HG02610 (cell line): ENCODE measurements at regions not wholly inside any gene's neighbourhood (a gene's known extent, or its start where the extent isn't known, plus 50 kb on each side); places are given as distances from the start of the nearest gene placed in this dataset.

Experiments used
- ATAC-seq: cut with Tn5 transposase; IDR thresholded peaks from one replicate; pipeline ENCODE4 v1.9.1; 2021; ENCODE audit warnings: mild to moderate bottlenecking, moderate library complexity; ENCODE audit not compliant: unreplicated experiment

DNA sequence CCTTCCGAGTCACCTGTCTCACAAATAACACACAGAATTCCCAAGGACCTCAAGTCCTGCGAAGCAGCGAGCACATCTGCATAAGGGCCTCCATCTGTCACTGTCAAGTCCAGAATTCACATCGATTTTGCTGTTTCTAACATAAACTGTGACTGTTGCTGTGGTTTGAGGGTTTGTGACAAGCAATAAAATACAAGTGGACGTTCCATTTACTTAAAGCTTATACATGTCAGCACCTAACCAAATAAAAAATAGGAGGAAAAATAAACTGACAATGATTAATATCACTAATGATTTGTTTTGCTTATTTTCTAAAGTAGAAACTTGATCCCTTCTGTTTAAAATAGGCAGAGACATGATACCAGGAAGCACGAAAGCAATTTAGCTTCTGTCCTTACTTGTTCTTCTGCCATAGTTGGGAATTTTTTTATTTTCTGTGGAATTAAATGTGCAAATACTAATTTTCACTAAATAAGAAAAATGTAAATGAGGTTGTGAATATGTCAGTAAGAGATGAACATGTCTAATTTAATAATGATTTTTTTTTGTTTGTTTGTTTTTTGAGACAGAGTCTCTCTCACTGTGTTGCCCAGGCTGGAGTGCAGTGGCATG is 279.1 kb downstream of the FGF9 start:
- no peak for ATAC-seq

DNA sequence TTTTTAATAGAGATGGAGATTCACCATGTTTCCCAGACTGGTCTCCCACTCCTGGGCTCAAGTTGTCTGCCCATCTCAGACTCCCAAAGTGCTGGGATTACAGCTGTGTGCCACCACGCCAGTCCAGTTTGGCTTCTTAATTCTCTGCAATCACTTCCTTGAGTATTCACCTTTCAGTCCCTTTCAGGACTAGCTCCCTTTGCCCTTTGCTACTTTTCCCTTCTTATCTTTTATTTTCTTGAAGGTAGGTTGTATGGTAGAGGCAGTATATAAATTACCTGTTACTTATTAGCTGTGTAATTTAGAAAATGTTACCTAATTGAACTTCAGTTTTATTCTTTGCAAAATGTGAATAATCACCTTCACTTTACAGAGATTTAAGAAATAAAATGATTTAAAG is 285.8 kb downstream of the FGF9 start:
- no peak for ATAC-seq

DNA sequence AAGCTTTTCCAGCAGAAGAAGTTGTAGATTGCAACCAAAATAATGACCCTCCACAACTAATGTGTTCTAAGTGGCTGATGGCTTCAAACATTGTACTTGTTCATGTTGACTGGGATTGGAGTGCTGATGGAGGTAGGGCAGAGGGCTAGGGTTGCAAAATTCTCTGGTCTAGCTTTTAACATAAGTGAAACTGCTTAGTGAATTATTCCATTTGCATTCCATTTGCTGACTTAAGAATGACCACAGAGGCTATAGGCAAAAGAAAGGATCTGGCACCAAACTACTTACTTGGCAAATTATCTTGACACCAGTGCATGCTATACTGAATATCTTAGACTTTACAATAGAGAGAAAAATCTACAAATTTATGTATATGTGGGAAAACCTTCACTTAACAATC is 287.0 kb downstream of the FGF9 start:
- no peak for ATAC-seq

DNA sequence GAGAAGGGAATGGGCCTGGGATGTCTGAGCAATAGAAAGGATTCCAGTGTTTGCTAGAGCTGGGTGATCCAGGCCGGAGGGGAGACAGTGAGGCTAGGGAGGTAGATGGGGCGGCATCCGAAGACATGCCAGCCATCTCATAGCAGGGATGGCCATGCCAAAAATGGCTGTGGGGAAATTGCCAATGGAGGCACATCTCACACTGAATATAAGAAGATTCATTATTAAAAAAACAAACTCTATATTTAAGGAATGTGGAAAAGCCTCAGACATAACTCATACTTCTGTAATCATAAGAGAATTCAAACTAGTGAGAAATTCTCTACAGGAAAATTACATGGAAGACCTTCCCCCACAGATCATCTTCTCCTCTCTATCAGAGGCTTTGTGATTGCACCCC is 289.2 kb downstream of the FGF9 start:
- no peak for ATAC-seq

DNA sequence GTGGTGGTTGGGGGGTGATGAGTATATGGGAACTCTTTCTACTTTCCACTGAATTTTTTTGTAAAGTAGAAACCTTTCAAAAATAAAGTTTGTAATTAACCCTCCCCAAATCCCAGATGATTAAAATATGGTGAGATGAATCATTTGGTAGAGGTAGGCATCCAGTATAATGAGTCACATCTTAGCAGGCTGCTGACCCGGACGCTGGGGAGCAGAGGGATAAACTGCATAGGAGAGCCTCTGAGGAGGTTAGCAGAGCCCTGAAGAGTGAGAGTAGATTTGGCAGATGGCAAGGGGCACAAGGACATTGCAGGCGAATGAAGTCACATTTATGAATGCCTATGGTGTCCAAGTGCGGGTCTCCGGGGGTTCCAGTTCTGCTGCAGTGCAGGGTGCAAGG is 293.8 kb downstream of the FGF9 start:
- ATAC-seq: no peak

DNA sequence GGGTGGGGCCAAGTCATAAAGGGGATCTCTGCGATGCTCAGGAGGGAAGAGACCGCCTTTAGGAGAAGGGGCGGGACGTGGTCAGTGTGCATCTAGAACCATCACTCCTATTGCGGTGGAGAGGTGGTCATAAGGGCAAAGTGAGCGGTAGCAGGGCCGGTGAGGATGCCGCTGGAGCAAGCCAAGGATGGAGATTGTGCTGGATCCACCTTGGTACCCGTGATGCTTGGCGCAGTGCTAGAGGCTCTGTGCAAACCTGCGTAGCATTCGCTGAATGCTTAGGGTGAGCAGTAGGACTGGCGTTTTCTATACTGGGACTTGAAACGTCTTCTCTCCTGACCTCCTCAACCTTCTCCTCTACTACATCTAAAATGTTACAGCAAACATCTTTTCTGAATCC is 294.2 kb downstream of the FGF9 start:
- no peak for ATAC-seq

DNA sequence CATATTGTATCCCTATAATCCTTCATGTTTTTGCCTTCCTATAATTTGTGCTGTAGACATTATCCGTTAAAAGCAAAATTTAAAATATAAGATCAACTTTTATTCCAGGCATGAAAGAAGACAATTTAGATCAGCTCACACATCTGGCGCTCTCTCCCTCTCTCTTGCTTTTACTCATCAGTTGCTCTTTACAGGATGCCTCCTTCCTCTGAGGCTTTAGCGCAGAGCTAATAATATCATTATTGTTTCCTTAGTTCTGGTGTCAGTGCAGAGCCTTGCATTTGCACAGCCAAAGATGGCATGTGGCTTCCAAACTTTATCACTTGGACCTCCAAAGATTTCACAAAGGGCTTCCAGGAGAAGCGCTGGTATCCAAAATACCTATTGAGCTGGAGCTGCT is 295.1 kb downstream of the FGF9 start:
- ATAC-seq: no peak

DNA sequence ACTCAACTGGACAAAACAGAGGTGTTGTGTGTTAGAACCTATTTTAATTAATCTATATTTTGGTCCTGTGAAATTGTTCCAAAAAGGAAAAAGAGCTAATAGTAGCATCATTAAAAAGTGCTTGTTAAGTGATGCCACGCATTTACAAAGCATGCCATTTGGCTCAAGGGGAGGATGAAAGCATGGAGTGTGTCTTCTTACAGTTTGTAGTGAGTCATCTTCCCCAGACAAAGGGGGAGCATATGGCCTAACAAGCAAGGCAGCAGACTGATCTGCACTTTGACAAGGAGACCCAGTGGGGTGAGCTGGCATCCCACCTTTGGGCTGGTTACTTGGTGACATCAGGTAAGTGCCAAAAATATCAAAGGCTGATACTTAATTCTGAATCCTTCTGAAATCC is 297.0 kb downstream of the FGF9 start:
- ATAC-seq: no peak

DNA sequence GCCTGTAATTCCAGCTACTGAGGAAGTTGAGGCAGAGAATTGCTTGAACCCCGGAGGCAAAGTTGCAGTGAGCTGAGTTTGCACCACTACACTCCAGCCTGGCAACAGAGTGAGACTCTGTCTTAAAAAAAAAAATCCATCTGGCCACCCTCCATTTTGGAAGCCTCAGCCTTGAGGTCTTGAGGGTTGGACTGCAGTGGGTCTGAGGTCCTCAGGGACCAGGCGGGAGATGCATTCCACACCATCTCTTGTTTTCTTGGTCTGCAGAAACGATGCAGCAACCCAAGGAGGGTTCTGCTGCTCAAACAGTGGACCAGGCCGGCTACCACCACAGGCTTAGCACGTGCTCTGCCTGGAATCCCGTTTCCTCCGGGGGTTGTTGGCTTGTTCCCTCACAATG is 299.3 kb downstream of the FGF9 start:
- no peak for ATAC-seq

DNA sequence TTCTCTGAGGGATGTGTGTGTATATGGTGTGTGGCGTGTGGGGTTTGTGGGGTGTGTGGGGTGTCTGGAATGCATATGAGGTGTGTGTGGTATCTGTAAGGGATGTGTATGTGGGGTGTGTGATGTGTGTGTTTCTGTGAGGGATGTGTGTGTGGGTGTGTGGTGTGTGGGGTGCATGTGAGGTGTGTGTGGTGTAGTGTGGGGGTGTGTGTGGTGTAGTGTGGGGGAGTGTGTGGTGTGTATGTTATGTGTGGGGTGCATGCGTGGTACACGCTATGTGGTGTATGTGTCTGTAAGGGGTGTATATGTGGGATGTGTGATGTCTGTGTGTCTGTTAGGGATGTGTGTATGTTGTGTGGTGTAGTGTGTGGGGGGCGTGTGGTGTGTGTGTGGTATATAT is 300.0 kb downstream of the FGF9 start:
- no peak for ATAC-seq

DNA sequence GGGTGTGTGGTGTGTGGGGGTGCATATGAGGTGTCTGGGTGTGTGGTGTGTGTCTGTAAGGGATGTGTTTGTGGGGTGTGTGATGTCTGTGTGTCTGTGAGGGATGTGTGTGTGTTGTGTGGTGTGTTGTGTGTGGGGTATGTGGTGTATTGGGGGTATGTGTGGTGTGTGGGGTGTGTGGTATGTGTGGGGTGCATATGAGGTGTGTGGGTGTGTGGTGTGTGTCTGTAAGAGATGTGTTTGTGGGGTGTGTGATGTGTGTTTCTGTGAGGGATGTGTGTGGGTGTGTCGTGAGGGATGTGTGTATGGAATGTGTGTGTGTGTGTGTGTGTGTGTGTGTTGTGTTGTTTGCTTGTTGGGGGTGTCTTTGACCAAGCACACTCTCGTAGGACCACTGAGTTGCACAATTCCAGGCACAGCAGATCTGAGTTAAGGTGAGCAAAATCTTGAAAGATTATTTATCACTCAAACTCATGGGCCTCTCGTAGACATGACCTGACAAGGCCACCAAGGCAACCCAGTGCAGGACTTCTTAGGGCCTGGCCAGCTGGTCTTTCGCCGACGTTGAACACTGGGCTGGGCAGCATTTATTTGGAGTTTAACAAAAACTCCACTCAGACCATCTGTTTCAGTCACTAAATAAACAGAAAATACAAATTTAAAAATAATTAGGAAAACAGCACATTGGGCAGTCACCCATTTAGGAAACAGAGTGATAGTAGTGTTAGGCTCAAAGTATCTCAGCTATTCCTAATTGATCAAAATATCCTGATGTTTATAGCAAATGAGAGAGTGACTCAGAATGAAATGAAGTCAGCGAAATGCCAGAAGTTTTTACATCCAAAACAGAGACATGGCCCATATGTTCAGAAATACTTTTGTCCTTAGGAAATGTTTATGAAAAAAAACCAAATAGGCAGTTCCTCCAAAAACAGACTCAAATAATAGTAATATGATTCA is 301.1 kb downstream of the FGF9 start:
- no peak for ATAC-seq

DNA sequence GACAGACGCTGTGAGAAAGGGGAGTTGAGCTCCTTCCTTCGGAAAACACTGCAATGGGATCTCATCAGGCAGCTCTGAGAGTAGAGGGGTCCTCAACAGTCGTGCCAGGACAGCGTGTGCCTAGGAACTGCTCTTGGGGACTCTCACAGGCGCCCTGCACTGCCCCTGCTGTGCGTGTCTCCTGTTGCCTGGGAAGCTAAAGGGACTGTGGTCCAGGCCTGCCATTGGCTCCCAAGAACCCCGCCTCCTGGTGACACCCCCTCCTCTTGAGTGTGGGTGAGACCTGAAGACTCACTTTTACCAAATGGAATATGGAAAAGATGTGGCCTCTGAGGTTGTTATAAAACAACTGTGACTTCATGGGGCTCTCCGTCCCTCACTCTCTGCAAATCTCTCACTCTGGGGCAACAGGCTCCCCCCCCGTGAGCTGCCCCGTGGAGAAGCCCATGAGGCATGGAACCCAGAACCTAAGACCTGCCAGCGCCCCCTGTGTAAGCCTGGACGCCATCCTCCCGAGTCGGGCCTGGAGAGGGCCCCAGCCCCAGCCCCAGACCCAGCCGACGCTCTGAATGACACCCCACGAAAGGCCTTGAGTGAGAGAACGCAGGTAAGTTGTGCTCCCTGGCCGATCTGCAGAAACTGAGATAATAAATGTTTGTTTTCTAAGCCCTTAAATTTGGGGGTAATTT is 302.7 kb downstream of the FGF9 start:
- no peak for ATAC-seq

DNA sequence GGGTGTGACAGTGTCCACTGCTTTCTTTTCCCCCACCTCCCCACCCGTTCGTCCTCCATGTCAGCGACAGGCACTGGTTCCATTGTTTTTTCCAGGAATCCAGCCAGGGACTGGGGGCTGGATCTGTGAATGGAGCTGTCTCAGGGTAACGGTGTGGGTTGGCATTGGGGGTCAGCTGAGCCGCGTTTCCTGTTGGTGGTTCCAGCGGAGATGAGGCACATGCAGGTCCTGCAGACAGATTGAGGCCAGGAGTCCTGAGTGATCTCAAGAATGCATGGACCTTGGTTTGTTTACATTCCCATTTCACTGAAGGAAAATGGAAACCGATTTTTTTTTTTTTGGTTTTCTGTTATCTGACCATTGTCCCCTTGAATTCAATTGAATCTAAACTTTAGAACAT is 303.9 kb downstream of the FGF9 start:
- ATAC-seq: no peak

DNA sequence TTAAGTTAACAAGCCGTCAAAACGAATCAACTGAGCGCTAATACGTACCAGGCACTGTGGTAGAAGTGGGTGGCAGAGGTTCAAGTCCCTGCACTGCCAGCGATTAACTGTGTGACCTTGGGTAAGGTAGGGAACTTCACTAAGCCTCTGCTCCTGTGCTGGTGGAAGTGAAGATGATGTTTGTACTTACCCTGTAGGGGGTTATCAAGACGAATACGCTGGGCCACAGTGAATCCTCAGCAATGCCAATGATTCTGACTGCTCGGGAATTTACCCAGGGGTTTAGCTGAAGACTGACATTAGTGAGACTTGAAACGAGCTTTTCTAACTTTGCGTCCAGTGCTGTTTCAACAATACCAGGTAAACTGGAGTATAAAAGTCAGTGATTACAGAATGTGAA is 305.3 kb downstream of the FGF9 start:
- ATAC-seq: no peak

DNA sequence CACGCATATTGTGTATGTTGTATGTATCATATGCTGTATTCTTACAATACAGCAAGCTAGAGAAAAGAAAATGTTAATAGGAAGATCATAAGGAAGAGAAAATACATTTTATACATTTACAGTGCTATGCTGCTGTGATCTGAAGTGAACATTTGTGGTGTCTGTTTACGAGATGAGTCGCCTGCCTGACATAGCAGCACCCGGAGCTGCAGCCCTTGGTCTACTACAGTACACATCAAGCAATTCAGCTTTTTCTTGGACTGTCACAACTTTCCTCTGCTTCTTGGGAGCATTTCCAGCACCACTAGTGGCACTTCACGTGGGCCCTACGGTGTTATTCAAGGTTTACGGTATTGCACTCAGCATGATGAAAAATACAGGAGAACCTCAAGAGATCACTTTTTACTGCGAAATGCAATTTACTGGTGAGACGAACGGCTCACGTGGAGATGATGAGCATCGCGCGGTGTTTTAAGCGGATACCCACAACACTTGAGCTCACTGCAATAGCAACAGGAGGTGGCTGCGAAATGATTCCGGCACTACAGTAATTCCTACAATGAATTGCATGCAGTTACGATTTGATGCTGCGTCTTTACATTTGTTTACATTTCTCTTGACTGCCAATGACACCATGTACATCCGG is 308.4 kb downstream of the FGF9 start:
- ATAC-seq: no peak

DNA sequence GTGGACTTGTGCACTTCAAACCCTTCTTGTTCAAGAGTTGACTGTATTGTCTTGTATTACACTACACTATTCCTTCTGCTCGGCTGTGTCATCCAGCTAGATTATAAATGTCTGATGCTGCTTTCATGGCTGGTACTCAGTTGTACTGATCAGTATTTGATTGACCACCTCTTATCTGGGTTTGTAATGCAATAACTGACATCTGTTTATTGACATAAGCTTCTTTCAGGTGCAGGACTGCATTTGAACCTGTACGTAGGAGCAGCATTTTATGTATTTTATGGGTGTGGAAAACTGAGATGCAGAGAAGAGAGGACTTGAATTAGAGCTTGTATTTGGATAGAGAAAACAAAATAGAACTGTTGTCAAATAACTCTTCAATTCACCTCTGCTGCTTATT is 309.2 kb downstream of the FGF9 start:
- ATAC-seq: no peak

DNA sequence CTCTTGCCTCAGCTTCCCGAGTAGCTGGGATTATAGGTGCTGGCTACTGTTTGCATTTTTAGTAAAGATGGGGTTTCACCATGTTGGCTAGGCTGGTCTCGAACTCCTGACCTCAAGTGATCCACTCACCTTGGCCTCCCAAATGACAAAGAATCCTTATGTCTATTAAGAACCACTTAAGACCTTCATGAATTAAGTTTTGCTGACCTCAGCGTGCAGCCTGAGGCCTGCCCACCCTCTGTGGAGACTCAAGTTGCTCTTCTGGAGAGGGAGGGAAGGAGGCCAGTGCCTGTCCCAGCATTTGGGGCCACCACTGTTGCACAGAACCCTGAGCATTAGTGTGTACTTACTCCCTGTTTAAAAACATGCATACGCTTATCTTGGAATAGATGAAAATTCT is 313.3 kb downstream of the FGF9 start:
- ATAC-seq: no peak

DNA sequence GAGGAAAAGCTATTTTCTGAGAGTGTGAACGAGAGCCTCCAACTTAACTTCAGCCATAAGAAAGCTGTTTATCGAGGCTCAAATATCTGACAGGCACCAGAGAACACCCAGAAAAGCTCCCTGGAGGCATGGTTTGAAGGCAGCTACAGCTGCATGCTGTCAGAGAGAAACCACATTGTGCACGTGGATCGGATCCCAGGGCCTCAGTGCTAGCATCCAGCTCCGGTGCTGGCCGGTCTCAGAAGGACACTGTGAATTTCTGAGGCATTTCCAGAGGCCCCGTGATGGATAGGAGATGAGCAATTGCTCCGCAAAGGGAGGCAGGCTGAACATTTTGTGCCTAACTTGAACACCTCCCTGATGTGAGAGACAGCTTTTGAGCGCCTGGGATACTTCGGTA is 315.7 kb downstream of the FGF9 start:
- no peak for ATAC-seq

DNA sequence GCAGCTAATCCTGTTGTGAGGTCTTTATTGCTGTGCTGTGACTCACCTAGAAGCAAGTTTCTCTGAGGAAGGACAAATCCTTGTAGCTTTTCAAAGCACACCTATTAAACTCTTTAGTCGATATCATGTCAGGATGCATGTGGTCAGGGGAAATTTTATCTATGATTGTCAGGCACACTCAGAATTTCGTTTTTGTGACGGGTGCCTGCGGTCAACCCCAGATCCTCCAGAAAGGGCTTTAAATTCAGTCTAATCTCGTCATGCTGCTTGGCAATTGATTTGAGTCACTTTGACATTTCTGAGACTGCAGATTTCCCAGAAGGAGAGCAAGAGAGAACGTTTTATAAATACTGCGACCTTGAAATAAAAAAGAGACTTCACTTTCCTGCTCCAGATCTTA is 316.9 kb downstream of the FGF9 start:
- ATAC-seq: no peak

DNA sequence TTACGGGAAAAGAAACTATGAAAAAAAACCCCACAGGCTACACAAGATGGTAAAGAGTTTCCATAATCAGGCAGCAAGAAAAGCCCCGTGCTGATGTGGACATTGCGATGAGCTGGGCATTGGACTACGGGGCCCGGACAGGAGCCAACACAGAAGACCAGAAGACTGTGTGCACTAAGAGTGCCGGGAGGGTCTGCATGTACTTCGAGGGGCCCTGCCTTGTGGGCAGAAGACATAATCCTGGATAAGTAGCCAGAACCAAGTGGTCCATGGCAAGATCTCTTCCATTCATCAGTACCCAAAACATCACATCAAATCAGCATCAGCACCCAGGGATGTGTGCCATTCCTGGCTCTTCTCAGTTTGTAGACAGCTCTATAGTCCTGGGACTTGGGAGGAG is 317.8 kb downstream of the FGF9 start:
- no peak for ATAC-seq

DNA sequence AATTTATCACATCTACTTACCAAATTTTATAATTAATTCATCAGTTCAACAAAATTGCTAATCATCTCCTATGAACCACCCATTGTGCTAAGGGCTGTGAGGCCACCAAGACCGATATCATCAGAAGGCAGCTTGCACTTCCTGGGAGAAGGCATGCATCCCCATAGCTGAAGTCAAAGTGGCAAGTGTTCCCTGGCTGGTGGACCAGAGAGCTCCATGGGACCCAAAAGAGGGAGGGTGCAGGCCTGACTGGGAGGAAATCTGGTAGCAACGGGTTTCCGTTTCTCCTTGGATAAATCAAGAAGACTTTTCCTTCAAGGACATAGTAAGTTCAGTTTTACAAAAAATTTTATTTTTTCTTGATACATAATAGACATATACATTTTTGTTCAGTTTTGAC is 325.2 kb downstream of the FGF9 start:
- ATAC-seq: no peak

DNA sequence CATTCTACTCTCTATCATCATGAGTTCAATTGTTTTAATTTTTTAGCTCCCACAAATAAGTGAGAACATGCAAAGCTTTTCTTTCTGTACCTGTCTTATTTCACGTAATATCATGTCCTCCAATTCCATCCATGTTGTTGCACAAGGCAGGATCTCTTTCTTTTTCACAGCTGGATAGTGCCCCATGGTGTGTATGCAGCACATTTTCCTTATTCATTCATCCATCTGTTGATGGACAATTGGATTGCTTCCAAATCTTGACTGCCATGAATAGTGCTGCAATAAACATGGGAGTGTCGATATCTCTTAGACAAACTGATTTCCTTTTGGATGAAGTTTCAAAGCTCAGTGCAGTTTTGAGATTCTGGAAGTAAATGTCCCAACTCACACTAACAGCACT is 326.9 kb downstream of the FGF9 start:
- ATAC-seq: no peak
